Activated naive CD4-positive, alpha-beta T cell treated with anti-CD3 and anti-CD28 coated beads for 36 hours (primary cell): ENCODE measurements at regions not wholly inside any gene's neighbourhood (a gene's known extent, or its start where the extent isn't known, plus 50 kb on each side); places are given as distances from the start of the nearest gene placed in this dataset.
A peak's percentile ranks its signal among the peaks of the same experiment; 100 is the strongest.

Experiments used
- CTCF ChIA-PET: fragments of 350-600 bp; sonication (Branson Sonifier 250); formaldehyde crosslinking; loops from one replicate; lab custom pipeline; 2021; ENCODE audit warnings: antibody characterized with exemption; lab: Charles Lee
- DNase-seq: peaks from one replicate; pipeline ENCODE4 v3.0.0-alpha.2; 2020
- H3K27ac Mint-ChIP-seq: one replicate; pipeline ENCODE4 v1.8.0; 2021; ENCODE audit warnings: mild to moderate bottlenecking, mixed read lengths
- H3K27me3 Mint-ChIP-seq: one replicate; pipeline ENCODE4 v1.8.0; 2021; ENCODE audit warnings: low read depth, mixed read lengths
- H3K36me3 Mint-ChIP-seq: one replicate; pipeline ENCODE4 v1.8.0; 2021; ENCODE audit warnings: low read depth, mixed read lengths
- H3K4me1 Mint-ChIP-seq: one replicate; pipeline ENCODE4 v1.8.0; 2021; ENCODE audit warnings: low read depth, mixed read lengths
- H3K4me3 Mint-ChIP-seq: one replicate; pipeline ENCODE4 v1.8.0; 2021; ENCODE audit warnings: mild to moderate bottlenecking, moderate library complexity, mixed read lengths
- H3K9me3 Mint-ChIP-seq: one replicate; pipeline ENCODE4 v1.8.0; 2021; ENCODE audit warnings: mixed read lengths
- intact Hi-C: fragments of 100-400 bp; cut with micrococcal nuclease; formaldehyde crosslinking; loops from one replicate; pipeline ENCODE4 v1.15.1; 2023

DNA sequence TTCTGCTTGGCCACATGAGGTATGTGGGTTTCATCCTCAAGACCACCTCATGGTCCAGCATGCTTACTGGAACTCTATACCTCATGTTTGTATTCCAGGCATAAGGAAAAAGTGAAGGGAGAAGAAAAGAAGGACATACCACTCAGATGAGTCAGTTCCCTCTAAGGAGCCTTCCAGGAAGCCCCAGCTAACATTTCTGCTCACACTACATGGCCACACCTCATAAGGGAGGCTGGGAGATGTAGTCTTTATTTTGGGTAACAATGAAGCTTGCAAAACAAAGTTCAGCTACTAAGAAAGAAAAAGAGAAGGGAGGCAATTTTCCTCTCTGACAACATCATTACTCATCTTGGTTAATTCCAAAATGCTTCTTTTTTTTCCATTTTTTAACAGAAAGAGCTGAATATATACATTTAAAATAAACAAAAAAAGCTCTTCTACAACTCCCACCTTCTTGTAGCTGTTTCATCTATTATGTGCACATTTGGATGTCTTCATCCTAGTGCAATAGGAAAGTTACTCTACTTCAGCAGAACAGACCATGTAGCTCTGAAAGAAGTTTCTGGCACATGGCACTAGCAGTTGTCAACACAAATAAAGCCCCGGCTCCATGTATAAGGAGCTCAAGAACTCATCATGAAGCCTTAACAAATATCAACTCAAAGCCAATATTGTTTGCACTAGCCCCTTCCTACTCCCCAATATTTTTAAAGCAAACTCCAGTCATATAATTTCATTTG, 123.6 kb upstream of the CCDC112 start:
- peak; percentile 17 for DNase-seq
- H3K4me3 Mint-ChIP-seq = no peak overlapping the region
- H3K27ac Mint-ChIP-seq = no peak overlapping the region
- H3K4me1 Mint-ChIP-seq = peaks cover 2% of the 10 kb centered on the region
- intact Hi-C loops = no loop called here
- peaks cover 16% of the 10 kb centered on the region for H3K27me3 Mint-ChIP-seq
- no peaks in the 10 kb centered on the region for H3K36me3 Mint-ChIP-seq
- H3K9me3 Mint-ChIP-seq = no peaks in the 10 kb centered on the region
- CTCF ChIA-PET = interaction anchor here (0.7 kb wide), 2 partner anchors 12 to 38 kb away, joined by 3 to 4 read pairs; no protein-coding TSS in a partner anchor

DNA sequence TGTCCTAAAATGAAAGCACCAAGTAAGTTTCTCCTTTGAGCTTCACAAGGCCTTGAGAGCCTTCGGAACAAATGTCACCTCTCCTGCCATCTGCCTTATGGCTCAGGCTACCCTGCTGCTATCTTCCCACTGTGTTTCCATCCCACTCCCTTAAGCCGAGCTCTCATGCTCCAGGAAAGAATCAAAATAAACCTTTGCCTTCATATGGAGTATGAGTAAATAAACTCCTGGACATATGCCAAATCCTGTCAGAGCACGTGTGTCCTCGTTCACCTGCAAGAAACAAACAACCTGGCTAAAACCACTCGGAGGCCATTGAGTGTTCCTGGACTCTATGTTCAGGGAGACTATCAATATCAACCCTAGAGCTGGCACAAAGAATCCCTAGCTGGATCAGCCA, 122.3 kb upstream of the CCDC112 start:
- Mint-ChIP-seq H3K27me3 (peaks cover 16% of the 10 kb centered on the region), H3K4me1 (peaks cover 2% of the 10 kb centered on the region), H3K4me3 (no peak overlapping the region), H3K27ac (no peak overlapping the region), H3K36me3 (no peaks in the 10 kb centered on the region), H3K9me3 (no peaks in the 10 kb centered on the region)
- intact Hi-C loops = no loop called here
- CTCF ChIA-PET = interaction anchor here (0.9 kb wide), 1 partner anchor 155 kb away, joined by 4 read pairs; no protein-coding TSS in a partner anchor
- no peak for DNase-seq

DNA sequence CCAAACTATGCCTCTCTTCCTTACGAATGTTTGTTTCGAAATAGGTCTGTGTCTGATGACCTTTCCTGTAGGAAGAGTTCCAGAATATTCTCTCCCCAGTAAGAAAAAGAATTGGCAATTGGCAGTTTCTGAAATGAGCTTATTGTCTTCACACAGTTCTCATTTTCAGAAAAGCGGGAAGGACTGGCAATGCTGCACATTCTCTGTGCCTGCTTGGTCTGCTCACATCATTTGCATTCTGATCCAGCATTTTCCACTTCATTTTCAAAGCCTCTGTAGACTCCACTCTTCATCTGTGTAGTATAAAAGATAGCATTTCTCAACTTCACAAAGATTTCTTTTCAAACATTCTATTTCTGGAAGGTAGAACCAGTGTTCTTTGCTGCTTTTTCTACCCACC, 120.6 kb upstream of the CCDC112 start:
- Mint-ChIP-seq H3K36me3 (no peaks in the 10 kb centered on the region), H3K9me3 (no peaks in the 10 kb centered on the region), H3K27ac (no peak overlapping the region), H3K27me3 (peaks cover 10% of the 10 kb centered on the region), H3K4me3 (no peak overlapping the region), H3K4me1 (peaks cover 2% of the 10 kb centered on the region)
- CTCF ChIA-PET = no interaction called here
- intact Hi-C loops = no loop called here
- no peak for DNase-seq

DNA sequence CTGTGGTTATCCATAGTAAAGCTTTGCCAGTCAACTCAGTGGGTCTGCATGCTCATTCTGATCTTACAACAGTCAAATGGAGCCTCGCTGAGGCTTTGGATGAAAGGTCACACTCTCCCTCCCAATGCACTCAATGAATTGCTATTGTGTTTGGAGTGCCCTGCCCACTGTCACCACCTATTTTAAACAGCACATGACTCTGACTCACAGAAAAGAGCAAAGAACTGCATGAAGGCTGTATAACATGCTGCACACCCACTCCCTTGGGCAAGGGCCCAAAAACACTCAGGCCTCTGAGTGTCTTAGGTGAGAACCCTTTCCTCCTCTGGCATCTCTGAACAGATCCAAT, 118.7 kb upstream of the CCDC112 start:
- H3K27me3 Mint-ChIP-seq = peaks cover 10% of the 10 kb centered on the region
- DNase-seq = peak; percentile 7
- intact Hi-C loops = loop anchor here (2.0 kb wide), 1 partner anchor 46 kb away; no protein-coding TSS in a partner anchor
- H3K4me1 Mint-ChIP-seq = peaks cover under 1% of the 10 kb centered on the region
- H3K9me3 Mint-ChIP-seq = no peaks in the 10 kb centered on the region
- CTCF ChIA-PET = no interaction called here
- H3K4me3 Mint-ChIP-seq = no peak overlapping the region
- no peaks in the 10 kb centered on the region for H3K36me3 Mint-ChIP-seq
- H3K27ac Mint-ChIP-seq = no peak overlapping the region

DNA sequence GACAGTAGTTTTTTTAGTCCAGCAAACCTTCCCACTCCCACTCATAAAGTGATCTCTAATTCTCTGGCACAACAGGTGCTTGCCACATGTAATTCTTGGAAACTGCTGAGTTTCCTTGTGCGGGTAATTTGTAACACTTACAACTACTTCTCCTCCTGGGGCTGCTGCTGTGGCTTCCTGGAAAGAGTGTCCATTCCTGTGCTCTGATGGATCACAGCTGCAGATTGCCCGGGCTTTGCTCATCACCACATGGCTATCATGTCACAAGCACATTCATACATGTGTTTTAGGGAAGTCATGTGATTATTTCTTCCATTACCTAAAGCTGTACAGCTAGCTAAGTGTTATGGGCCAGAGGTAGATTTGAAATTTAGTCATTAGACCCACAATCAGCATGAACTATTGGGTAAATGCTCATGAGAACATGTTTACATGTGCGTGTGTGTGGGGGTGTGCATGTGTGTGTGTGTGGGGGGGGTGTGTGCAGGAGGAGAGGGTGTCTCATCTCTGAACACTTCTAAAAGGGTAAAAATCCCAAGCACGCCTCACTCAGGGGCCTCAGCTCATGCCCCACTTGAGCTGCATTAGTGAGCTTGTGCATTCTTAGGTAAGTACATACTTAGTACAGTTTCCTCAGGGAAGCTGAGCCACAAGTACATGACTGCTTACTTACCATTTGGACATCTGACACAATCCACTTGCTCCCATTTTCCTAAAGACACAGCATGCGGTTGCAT, 118.1 kb upstream of the CCDC112 start:
- intact Hi-C loops = loop anchor here (2.0 kb wide), 1 partner anchor 46 kb away; no protein-coding TSS in a partner anchor
- H3K4me3 Mint-ChIP-seq = no peak overlapping the region
- no peaks in the 10 kb centered on the region for H3K9me3 Mint-ChIP-seq
- CTCF ChIA-PET = no interaction called here
- H3K27me3 Mint-ChIP-seq = peaks cover 10% of the 10 kb centered on the region
- no peaks in the 10 kb centered on the region for H3K36me3 Mint-ChIP-seq
- DNase-seq = peak; percentile 7
- no peak overlapping the region for H3K27ac Mint-ChIP-seq
- H3K4me1 Mint-ChIP-seq = no peaks in the 10 kb centered on the region

DNA sequence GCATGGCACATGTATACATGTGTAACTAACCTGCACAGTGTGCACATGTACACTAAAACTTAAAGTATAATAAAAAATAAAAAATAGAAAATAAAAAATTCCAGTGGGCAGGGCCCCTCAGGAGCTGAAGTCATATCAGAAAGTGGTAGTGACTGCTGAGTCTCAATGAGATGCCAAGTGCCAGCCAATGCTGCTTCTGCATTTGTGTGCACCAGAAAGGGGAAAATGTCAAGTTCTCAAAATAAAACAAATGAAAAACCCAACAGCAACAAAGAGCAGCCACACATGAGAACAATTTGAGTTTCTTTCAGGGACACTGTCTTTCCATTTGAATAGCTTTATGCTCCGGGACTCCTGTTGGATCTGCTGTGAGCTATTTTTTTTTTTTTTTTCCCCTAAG, 117.2 kb upstream of the CCDC112 start:
- H3K36me3 Mint-ChIP-seq = no peaks in the 10 kb centered on the region
- CTCF ChIA-PET = no interaction called here
- no peak overlapping the region for H3K4me3 Mint-ChIP-seq
- intact Hi-C loops = loop anchor here (2.0 kb wide), 1 partner anchor 47 kb away; no protein-coding TSS in a partner anchor
- no peak overlapping the region for H3K27ac Mint-ChIP-seq
- no peak for DNase-seq
- H3K27me3 Mint-ChIP-seq = peaks cover 9% of the 10 kb centered on the region
- H3K4me1 Mint-ChIP-seq = no peaks in the 10 kb centered on the region
- H3K9me3 Mint-ChIP-seq = no peaks in the 10 kb centered on the region

DNA sequence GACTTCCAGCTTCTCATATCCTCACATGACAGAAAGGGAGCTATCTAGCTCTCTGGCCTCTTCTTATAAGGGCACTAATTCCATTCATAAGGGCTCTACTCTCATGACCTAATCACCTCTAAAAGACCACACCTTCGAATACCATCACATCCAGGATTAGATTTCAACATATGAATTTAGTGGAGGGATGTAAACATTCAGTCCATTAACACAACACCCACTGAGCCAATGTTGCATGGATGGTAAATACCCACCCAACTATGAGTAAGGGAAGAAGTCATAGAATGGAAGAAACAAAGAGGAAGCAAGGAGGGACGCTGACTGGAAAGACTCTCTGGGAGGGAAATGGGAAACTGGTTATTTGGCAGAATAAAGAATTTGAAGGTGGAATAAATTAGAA, 112.6 kb upstream of the CCDC112 start:
- Mint-ChIP-seq H3K4me3 (no peak overlapping the region), H3K4me1 (no peaks in the 10 kb centered on the region), H3K27ac (no peak overlapping the region), H3K27me3 (peaks cover 19% of the 10 kb centered on the region), H3K9me3 (no peaks in the 10 kb centered on the region), H3K36me3 (no peaks in the 10 kb centered on the region)
- DNase-seq = no peak
- CTCF ChIA-PET = no interaction called here
- intact Hi-C loops = no loop called here

DNA sequence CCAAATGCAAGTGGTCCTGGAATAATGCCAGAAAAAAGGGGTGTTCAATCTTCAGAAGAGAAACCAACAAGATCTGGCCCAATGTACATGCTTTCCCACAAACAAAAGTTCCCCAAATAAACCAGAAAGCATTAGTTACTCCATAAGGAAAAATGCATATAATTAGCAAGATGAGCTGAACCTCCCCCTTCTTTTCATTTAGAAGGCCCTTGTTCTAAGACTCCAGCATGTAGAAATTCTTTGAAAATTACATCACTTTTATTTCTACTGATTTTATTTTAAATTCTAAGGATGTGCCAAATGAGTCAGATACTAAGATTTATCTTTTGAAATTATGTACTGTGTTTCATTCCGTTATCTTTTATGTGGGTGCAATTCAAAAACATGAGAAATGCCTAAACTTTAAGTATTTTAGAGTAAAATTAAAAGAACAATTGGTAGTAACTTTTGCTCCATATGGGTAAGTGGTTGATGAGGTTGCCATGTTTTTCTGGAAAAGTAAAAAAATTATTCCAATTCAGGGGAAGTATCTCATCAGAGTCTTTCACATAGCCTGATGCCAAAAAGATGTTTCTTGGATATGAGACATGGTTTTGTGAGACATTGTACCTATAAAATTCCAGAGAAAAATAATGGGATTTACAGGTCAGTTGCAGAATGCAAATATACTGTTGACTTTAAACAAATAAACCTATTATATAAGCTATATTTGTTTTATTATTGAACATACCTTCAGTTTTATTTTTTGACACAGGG, 106.5 kb upstream of the CCDC112 start:
- intact Hi-C loops = no loop called here
- CTCF ChIA-PET = no interaction called here
- peaks cover 13% of the 10 kb centered on the region for H3K27me3 Mint-ChIP-seq
- no peaks in the 10 kb centered on the region for H3K4me1 Mint-ChIP-seq
- no peak for DNase-seq
- no peak overlapping the region for H3K27ac Mint-ChIP-seq
- H3K4me3 Mint-ChIP-seq = no peak overlapping the region
- peaks cover 2% of the 10 kb centered on the region for H3K9me3 Mint-ChIP-seq
- H3K36me3 Mint-ChIP-seq = no peaks in the 10 kb centered on the region

DNA sequence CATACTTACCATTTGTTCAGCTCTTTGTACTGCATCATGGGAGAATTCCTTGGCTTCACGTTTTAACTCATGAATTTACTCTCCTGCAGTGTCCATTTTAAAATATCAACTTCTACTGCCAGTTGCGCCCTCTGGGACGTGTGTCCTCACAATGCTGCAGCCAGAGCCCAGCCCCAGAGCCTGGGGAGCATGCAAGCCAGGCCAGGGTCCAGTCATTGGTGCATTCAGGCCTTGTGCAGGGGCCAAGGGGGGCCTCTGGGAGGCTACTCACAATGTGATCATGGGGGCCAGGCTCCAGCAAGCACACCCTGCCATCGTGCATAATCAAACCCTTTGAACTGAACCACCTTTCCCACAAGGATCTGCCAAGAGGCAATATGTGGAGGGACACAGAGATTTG, 105.6 kb upstream of the CCDC112 start:
- Mint-ChIP-seq H3K4me3 (no peak overlapping the region), H3K27me3 (peaks cover 8% of the 10 kb centered on the region), H3K9me3 (peaks cover 2% of the 10 kb centered on the region), H3K36me3 (no peaks in the 10 kb centered on the region), H3K27ac (no peak overlapping the region), H3K4me1 (no peaks in the 10 kb centered on the region)
- intact Hi-C loops = no loop called here
- no peak for DNase-seq
- CTCF ChIA-PET = no interaction called here

DNA sequence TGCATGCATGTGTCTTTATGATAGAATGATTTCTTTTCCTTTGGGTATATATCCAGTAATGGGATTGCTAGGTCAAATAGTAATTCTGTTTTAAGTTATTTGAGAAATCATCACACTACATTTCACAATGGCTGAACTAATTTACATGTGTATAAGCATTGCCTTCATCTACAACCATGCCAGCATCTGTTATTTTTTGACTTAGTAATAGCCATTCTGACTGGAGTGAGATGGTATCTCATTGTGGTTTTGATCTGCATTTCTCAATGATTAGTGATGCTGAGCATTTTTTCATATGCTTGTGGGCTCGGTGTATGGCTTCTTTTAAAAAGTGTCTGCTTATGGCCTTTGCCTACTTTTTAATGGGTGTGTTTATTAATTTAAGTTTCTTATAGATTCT, 102.3 kb upstream of the CCDC112 start:
- peaks cover 2% of the 10 kb centered on the region for H3K9me3 Mint-ChIP-seq
- intact Hi-C loops = no loop called here
- no peaks in the 10 kb centered on the region for H3K27me3 Mint-ChIP-seq
- no peaks in the 10 kb centered on the region for H3K4me1 Mint-ChIP-seq
- no peak overlapping the region for H3K27ac Mint-ChIP-seq
- no peak for DNase-seq
- CTCF ChIA-PET = no interaction called here
- H3K36me3 Mint-ChIP-seq = no peaks in the 10 kb centered on the region
- no peak overlapping the region for H3K4me3 Mint-ChIP-seq

DNA sequence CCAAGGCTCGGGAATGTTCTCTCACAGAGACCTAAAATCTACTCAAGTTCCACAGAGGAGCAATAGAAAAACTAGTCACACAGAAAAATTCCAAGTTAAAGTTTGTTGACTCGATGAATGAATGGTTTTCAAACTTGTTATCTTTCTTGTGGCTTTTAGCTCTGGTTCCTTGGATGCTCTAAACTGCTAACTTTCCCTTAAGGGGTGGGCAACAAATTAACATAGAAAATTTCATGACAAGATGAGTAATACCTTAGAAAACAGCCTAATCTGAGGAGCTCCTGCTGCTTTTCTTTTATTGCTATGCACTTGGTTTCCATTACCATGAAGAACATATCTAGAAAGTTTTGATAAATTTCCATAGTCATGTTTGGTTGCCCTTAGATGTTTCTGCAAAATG, 100.2 kb upstream of the CCDC112 start:
- Mint-ChIP-seq H3K27ac (no peak overlapping the region), H3K27me3 (peaks cover 4% of the 10 kb centered on the region), H3K4me3 (no peak overlapping the region), H3K4me1 (no peaks in the 10 kb centered on the region), H3K9me3 (peaks cover 2% of the 10 kb centered on the region), H3K36me3 (no peaks in the 10 kb centered on the region)
- CTCF ChIA-PET = no interaction called here
- no peak for DNase-seq
- intact Hi-C loops = no loop called here

DNA sequence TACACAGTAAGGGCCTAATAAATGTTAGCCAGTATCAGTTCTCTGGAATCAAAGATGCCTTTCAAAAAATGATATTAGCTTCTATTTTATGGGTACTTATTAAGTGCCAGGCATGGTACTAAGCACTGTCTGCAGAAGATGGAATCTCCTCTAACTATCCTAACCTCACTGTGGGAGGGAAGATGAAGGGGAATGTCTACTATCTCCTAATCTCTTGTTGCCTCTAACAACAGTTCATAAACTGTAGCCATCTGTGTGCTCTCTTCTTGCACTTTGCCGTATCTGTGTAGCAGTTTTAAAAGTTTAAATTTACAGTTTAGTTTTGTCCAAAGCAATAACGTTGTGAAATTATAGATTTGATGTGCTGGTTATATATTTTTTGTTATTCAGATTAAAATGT, 99.6 kb upstream of the CCDC112 start:
- no peak for DNase-seq
- Mint-ChIP-seq H3K4me1 (no peaks in the 10 kb centered on the region), H3K9me3 (peaks cover 2% of the 10 kb centered on the region), H3K36me3 (no peaks in the 10 kb centered on the region), H3K27me3 (peaks cover 4% of the 10 kb centered on the region), H3K4me3 (no peak overlapping the region), H3K27ac (no peak overlapping the region)
- CTCF ChIA-PET = no interaction called here
- intact Hi-C loops = no loop called here
